IMR-90 (cell line): ENCODE measurements at regions not wholly inside any gene's neighbourhood (a gene's known extent, or its start where the extent isn't known, plus 50 kb on each side); places are given as distances from the start of the nearest gene placed in this dataset.
A peak's percentile ranks its signal among the peaks of the same experiment; 100 is the strongest.

Experiments used
- ATAC-seq: fragments of 200-7000 bp; cut with Tn5 transposase; 2 replicates; pipeline ENCODE4 v1.9.1; 2020; ENCODE audit warnings: low read depth, mild to moderate bottlenecking, moderate library complexity
- BruUV-seq: library from RNA; stranded (reverse); fragments of 400-500 nt; replicated peaks from 2 replicates; lab custom pipeline; 2021; lab: Mats Ljungman, UMichigan
- CTCF ChIA-PET: fragments of 300-600 bp; formaldehyde crosslinking; extraction: SDS; loops from one replicate; lab custom pipeline; 2021; ENCODE audit warnings: antibody characterized with exemption; lab: Yijun Ruan, JAX
- POLR2A ChIA-PET: fragments of 300-600 bp; sonication (Branson Sonifier 250); formaldehyde crosslinking; loops from one replicate; lab custom pipeline; 2022; ENCODE audit warnings: antibody characterized with exemption; ENCODE audit not compliant: unreplicated experiment; lab: Charles Lee
- DNase-seq: peaks from one replicate; pipeline ENCODE4 v3.0.0; 2013
- H2AFZ ChIP-seq: replicated peaks from 2 replicates; pipeline ENCODE3; 2013; ENCODE audit warnings: low read length, mild to moderate bottlenecking; ENCODE audit not compliant: poor library complexity
- H2AK5ac ChIP-seq: 2 replicates; pipeline ENCODE4 v1.6.1; 2013; ENCODE audit warnings: low read depth, low read length, inconsistent platforms
- H2AK9ac ChIP-seq: replicated peaks from 2 replicates; pipeline ENCODE3; 2013; ENCODE audit warnings: mild to moderate bottlenecking, low read depth, low read length, moderate library complexity; ENCODE audit not compliant: poor library complexity
- H2BK120ac ChIP-seq: 2 replicates; pipeline ENCODE4 v1.6.1; 2013; ENCODE audit warnings: low read depth, low read length, inconsistent platforms
- H2BK15ac ChIP-seq: 3 replicates; pipeline ENCODE4 v1.6.1; 2013; ENCODE audit warnings: low read depth, low read length, inconsistent platforms
- H2BK20ac ChIP-seq: 2 replicates; pipeline ENCODE4 v1.6.1; 2013; ENCODE audit warnings: low read depth, mild to moderate bottlenecking, inconsistent platforms, low read length, moderate library complexity
- H2BK5ac ChIP-seq: 2 replicates; pipeline ENCODE4 v1.6.1; 2013; ENCODE audit warnings: mild to moderate bottlenecking, low read depth, low read length, inconsistent platforms; ENCODE audit not compliant: poor library complexity, severe bottlenecking
- H3K14ac ChIP-seq: replicated peaks from 2 replicates; pipeline ENCODE4 v1.6.1; 2013; ENCODE audit warnings: low read depth, low read length, inconsistent platforms
- H3K18ac ChIP-seq: 2 replicates; pipeline ENCODE4 v1.6.1; 2013; ENCODE audit warnings: low read depth, low read length, control low read depth
- H3K23ac ChIP-seq: 2 replicates; pipeline ENCODE4 v1.6.1; 2013; ENCODE audit warnings: low read depth, low read length, inconsistent platforms
- H3K27ac ChIP-seq: 2 replicates; pipeline ENCODE4 v1.5.1; 2013; ENCODE audit warnings: mild to moderate bottlenecking, control low read depth, low read length; ENCODE audit not compliant: insufficient read depth
- H3K27me3 ChIP-seq: 2 replicates; pipeline ENCODE4 v1.6.1; 2013; ENCODE audit warnings: low read length; ENCODE audit not compliant: control insufficient read depth, insufficient read depth
- H3K36me3 ChIP-seq: 2 replicates; pipeline ENCODE4 v1.6.1; 2013; ENCODE audit warnings: low read length, mixed read lengths; ENCODE audit not compliant: control insufficient read depth, insufficient read depth
- H3K4ac ChIP-seq: 2 replicates; pipeline ENCODE4 v1.6.1; 2013; ENCODE audit warnings: low read depth, low read length, inconsistent platforms
- H3K4me1 ChIP-seq: 2 replicates; pipeline ENCODE4 v1.6.1; 2013; ENCODE audit warnings: low read length, mixed read lengths; ENCODE audit not compliant: control insufficient read depth, insufficient read depth
- H3K4me2 ChIP-seq: 2 replicates; pipeline ENCODE4 v1.6.1; 2013; ENCODE audit warnings: low read depth, mild to moderate bottlenecking, control low read depth, low read length, moderate library complexity
- H3K4me3 ChIP-seq: 2 replicates; pipeline ENCODE4 v1.5.1; 2013; ENCODE audit warnings: low read depth, mild to moderate bottlenecking, control low read depth, low read length, moderate library complexity; ENCODE audit not compliant: insufficient read depth
- H3K56ac ChIP-seq: 2 replicates; pipeline ENCODE4 v1.6.1; 2013; ENCODE audit warnings: low read length, inconsistent platforms; ENCODE audit not compliant: insufficient read depth; ENCODE audit errors: extremely low read depth
- H3K79me1 ChIP-seq, 2 experiments: 2 replicates each; pipeline ENCODE4 v1.6.1; 2013; ENCODE audit warnings: low read length in 2 of 2, inconsistent platforms in 1 of 2, low read depth in 1 of 2
- H3K9ac ChIP-seq: 2 replicates; pipeline ENCODE4 v1.6.1; 2013; ENCODE audit warnings: low read depth, low read length, control low read depth
- H3K9me1 ChIP-seq: 2 replicates; pipeline ENCODE4 v1.6.1; 2013; ENCODE audit warnings: low read length, inconsistent platforms; ENCODE audit not compliant: insufficient read depth
- H3K9me3 ChIP-seq: 2 replicates; pipeline ENCODE4 v1.6.1; 2013; ENCODE audit warnings: low read length; ENCODE audit not compliant: control insufficient read depth, insufficient read depth
- H4K20me1 ChIP-seq: 2 replicates; pipeline ENCODE4 v1.6.1; 2013; ENCODE audit warnings: low read length, inconsistent platforms; ENCODE audit not compliant: insufficient read depth
- H4K5ac ChIP-seq: 2 replicates; pipeline ENCODE4 v1.6.1; 2013; ENCODE audit warnings: mild to moderate bottlenecking, low read depth, low read length, control low read depth
- H4K8ac ChIP-seq, 2 experiments: 2 replicates each; pipeline ENCODE4 v1.6.1; 2013; ENCODE audit warnings: low read depth in 2 of 2, low read length in 2 of 2, control low read depth in 1 of 2, inconsistent platforms in 1 of 2
- H4K91ac ChIP-seq: 2 replicates; pipeline ENCODE4 v1.6.1; 2013; ENCODE audit warnings: low read depth, low read length, inconsistent platforms; ENCODE audit not compliant: insufficient read depth
- POLR2A ChIP-seq: IDR thresholded peaks from 2 replicates; pipeline ENCODE4 v1.6.1; 2012; ENCODE audit warnings: mild to moderate bottlenecking, low read depth, low read length
- RFX5 ChIP-seq: IDR thresholded peaks from 2 replicates; pipeline ENCODE4 v1.8.0; 2012; ENCODE audit warnings: low read depth, mild to moderate bottlenecking, low read length, moderate library complexity
- USF2 ChIP-seq: fragments of 150-350 bp; IDR thresholded peaks from 2 replicates; pipeline ENCODE4 v1.6.1; 2017; ENCODE audit warnings: mild to moderate bottlenecking, antibody characterized with exemption, low read length, low read depth
- WGBS, 2 experiments: methylation state at CpG; one replicate each; pipeline versions ENCODE4 v1.1.5 to v1.1.7; 2013; ENCODE audit warnings: missing lambda C conversion rate in 2 of 2; ENCODE audit not compliant: insufficient read length in 1 of 2; ENCODE audit errors: extremely low coverage in 2 of 2; 5-methylcytosine and 5-hydroxymethylcytosine counted together
- dilution Hi-C: fragments of 300-500 bp; cut with HindIII; formaldehyde crosslinking; loops from one replicate; pipeline ENCODE4 v1.14.3; 2018; ENCODE audit warnings: low sequenced_read_pairs; ENCODE audit not compliant: unreplicated experiment
- in situ Hi-C: fragments of 300-500 bp; cut with MboI; formaldehyde crosslinking; loops from 3 replicates; pipeline ENCODE4 v1.14.3; 2019; ENCODE audit warnings: low sequenced_read_pairs, inconsistent platforms, mixed read lengths
- intact Hi-C: fragments of 100-400 bp; cut with micrococcal nuclease; formaldehyde crosslinking; loops from 2 replicates; pipeline ENCODE4 v1.10.0; 2022
- TF ChIP-seq, protein P1 (sequence below): fragments of 150-350 bp; IDR thresholded peaks from 2 replicates; pipeline ENCODE4 v1.6.1; 2016; ENCODE audit warnings: low read depth, mild to moderate bottlenecking, low read length, moderate library complexity, borderline replicate concordance

DNA sequence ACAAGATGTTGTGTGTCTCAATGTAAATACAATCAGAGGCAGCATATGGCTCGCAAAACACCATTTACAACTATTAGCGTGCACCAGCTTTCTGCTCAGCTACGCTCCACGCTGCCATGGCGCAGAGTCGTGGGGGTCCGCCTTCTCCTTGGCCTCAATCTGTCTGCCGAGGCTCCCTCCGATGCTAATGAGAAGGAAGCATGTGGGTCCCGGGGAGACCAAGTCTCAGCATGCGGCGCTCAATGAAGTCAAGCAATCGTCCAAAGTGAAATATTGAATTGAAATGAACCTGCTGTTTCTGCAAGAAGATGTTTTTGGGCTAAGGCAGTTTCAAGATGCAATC lies 228.9 kb downstream of the TOMM20 start:
- 78% methylated on average over 9 of the region's 13 CpGs; no CpG with 5 or more reads in 1 of the 2 experiments for WGBS, 2 experiments
- peak overlapping the region; percentile 72 for H3K4ac ChIP-seq

More for the DNA sequence above, 228.9 kb downstream of the TOMM20 start:
- Histone ChIP-seq H3K9me3 (no peaks in the 10 kb centered on the region), H2BK20ac (peak overlapping the region; percentile 64), H3K14ac (peak overlapping the region; percentile 42), H3K79me1 (no peaks in the 10 kb centered on the region), H4K8ac (peak overlapping the region in 1 of 2 experiments; percentile 84; a peak in 2 of 4 replicates), H3K27ac (peak overlapping the region; percentile 1; the same call in 1 of the 2 replicates), H4K91ac (peak overlapping the region; percentile 71), H3K9ac (no peak overlapping the region), H3K27me3 (no peaks in the 10 kb centered on the region), H3K18ac (peak overlapping the region; percentile 84; the same call in 1 of the 2 replicates), H2BK120ac (peak overlapping the region; percentile 74), H3K23ac (no peak overlapping the region), H4K5ac (peak overlapping the region; percentile 33), H3K4me2 (no peak overlapping the region), H2AFZ (peak overlapping the region; percentile 69), H3K56ac (no peak overlapping the region), H3K4me1 (peaks cover 13% of the 10 kb centered on the region), H2BK15ac (peak overlapping the region; percentile 61; the same call in 1 of the 3 replicates), H3K4me3 (no peak overlapping the region), H3K9me1 (peaks cover 11% of the 10 kb centered on the region), H4K20me1 (no peaks in the 10 kb centered on the region), H2AK5ac (peak overlapping the region; percentile 57; the same call in 1 of the 2 replicates), H3K36me3 (no peaks in the 10 kb centered on the region), H2BK5ac (peak overlapping the region; percentile 16), H2AK9ac (no peak overlapping the region)
- no TSS peak for BruUV-seq
- dilution Hi-C loops, result no loop called here
- CTCF ChIA-PET, result no interaction called here
- ATAC-seq (no peak), DNase-seq (no peak)
- in situ Hi-C loops, result no loop called here
- TF ChIP-seq POLR2A, result no peak
- TF ChIP-seq, protein P1, sequence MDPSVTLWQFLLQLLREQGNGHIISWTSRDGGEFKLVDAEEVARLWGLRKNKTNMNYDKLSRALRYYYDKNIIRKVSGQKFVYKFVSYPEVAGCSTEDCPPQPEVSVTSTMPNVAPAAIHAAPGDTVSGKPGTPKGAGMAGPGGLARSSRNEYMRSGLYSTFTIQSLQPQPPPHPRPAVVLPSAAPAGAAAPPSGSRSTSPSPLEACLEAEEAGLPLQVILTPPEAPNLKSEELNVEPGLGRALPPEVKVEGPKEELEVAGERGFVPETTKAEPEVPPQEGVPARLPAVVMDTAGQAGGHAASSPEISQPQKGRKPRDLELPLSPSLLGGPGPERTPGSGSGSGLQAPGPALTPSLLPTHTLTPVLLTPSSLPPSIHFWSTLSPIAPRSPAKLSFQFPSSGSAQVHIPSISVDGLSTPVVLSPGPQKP, result no peak
- TF ChIP-seq RFX5, result no peak
- no peak for TF ChIP-seq USF2
- intact Hi-C loops, result no loop called here
- POLR2A ChIA-PET, result no interaction called here
